ENCODE measurements at regions not wholly inside any gene's neighbourhood (a gene's known extent, or its start where the extent isn't known, plus 50 kb on each side); places are given as distances from the start of the nearest gene placed in this dataset.

GRCh38 chr3:104723000-104723399, 643.7 kb upstream of the ALCAM start:
- no peak for DNase-seq (ENCODE audit: low read depth in 3 of 3)

- no peak for DNase-seq (ENCODE audit: low read depth in 3 of 3)
Observed at GRCh38 chr3:104731074-104731473, 635.6 kb upstream of the ALCAM start.

DNA sequence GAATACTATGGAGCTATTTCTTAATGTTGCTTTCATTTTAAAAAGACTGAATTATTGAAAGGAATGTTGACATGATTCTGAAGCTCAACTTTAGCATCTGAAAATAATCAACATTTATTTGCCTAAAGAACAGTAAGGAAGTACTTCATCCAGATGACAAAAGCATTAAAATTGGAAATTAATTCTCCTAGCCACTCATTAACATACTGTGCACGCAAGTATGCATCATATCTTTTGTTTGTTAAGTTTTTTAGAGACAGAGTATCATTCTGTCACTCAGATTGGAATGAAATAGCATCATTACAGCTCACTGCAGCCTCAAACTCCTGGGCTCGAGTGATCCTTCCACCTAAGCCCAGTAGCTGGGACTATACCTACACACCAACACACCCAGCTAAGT, 632.1 kb upstream of the ALCAM start:
- DNase-seq (ENCODE audit: low read depth in 3 of 3), result no peak

GRCh38 chr3:104735691-104736090, 631.0 kb upstream of the ALCAM start:
- no peak for DNase-seq (ENCODE audit: low read depth in 3 of 3)

GRCh38 chr3:104738271-104738670, 628.4 kb upstream of the ALCAM start:
- no peak for DNase-seq (ENCODE audit: low read depth in 3 of 3)

- DNase-seq (ENCODE audit: low read depth in 3 of 3), result no peak
Observed at GRCh38 chr3:104740874-104741379, 625.8 kb upstream of the ALCAM start.

GRCh38 chr3:104742044-104742443, 624.7 kb upstream of the ALCAM start:
- no peak for DNase-seq (ENCODE audit: low read depth in 3 of 3)

GRCh38 chr3:104745313-104745712, 621.4 kb upstream of the ALCAM start:
- DNase-seq (ENCODE audit: low read depth in 3 of 3), result no peak

- DNase-seq (ENCODE audit: low read depth in 3 of 3), result no peak
Observed at GRCh38 chr3:104746056-104746455, 620.7 kb upstream of the ALCAM start.

- DNase-seq (ENCODE audit: low read depth in 3 of 3), result no peak
Observed at GRCh38 chr3:104750581-104750980, 616.1 kb upstream of the ALCAM start.

DNA sequence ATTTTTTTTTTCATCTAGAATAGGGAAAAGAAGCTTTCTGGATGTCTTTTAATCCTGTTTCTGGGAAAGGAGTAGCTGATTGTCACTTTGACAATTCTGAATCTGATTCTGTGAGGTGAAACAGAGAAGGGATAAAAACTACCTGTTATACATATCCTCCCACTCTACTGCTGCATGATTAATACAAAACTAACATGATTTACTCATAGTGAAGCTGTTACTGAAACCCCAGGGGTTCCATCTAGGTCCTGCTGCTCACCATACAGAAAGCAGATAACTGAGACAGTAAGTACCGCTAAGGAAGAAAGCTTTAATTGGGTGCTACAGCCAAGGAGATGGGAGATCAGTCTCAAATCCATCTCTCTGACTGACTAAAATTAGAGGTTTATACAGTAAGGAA, 610.9 kb upstream of the ALCAM start:
- no peak for DNase-seq (ENCODE audit: low read depth in 3 of 3)

- DNase-seq (ENCODE audit: low read depth in 3 of 3), result no peak
Observed at GRCh38 chr3:104763007-104763406, 603.7 kb upstream of the ALCAM start.

- no peak for DNase-seq (ENCODE audit: low read depth in 3 of 3)
Observed at GRCh38 chr3:104764496-104764895, 602.2 kb upstream of the ALCAM start.

DNA sequence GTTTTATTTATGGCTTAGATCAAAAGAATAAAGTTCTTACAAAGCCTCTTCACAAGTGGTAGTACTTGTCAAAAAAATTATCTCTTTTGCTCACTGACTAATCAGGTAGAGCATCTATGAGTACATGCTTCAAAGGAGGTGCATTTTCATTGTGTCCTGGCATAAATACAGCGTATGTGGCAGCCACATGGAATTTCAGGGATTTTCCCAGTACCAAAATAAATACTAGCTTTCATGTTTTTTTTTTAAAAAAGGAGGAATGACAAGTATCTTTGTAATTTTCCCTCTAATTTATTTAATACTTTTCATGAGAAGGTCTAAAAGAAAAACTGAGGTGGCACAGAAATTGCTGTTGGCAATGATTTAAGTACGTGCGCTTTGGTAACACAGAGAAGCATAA, 597.8 kb upstream of the ALCAM start:
- no peak for DNase-seq (ENCODE audit: low read depth in 3 of 3)

- DNase-seq (ENCODE audit: low read depth in 3 of 3), result no peak
Observed at GRCh38 chr3:104779324-104779723, 587.4 kb upstream of the ALCAM start.

DNA sequence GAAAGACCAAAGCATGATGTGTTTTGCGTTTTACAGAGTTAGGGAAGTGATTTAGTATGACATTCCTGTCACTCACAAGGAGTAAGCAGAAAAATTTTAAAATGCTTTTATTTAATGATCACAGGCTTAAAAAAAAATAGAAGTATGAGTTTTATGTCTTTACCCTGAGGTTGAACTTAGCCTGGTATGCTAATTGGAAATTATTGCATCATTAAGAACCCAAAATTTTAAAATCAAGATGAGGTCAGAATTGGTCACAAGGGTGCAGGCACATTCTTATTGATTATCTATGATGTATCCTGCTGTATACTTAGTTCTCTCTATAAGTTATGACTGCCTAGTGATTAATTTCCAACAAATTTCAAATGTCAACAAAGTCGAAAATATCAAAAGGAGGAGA, 585.6 kb upstream of the ALCAM start:
- no peak for DNase-seq (ENCODE audit: low read depth in 3 of 3)

DNA sequence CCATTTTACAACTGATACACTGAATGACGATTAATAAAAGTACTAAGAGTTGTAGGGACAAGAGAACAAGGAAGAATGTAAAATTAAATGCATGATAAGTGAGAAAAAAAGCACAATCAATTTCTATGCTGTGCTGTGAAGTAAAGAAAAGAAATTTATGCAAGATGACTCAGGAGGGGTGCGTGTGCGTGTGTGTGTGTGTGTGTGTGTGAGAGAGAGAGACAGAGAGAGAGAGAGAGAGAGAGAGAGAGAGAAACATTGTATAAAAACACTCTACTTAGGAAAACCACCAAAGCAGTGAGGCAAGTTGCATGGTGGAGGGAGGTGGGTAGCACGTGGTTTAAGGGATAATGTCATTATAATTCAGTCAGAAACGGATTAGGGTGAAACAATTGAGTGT, 580.8 kb upstream of the ALCAM start:
- DNase-seq (ENCODE audit: low read depth in 3 of 3), result no peak

DNA sequence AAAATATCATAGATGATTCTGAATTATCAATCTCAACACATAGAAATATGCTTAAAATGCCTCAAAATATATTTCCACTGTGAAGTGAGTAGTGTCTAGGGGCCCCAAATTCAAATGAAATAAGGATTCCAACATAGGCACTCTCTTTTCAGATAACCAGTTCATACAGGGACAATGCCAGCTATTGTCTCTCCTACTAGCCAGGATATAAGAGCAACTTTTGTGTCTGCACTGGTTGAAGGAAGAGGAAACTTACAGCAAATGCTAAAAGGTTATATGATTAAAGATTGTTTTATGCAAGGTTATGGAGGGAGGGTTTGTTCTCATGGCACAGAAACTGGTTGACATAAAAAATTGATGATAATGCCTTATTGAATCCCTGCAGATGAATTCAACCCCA, 579.4 kb upstream of the ALCAM start:
- DNase-seq (ENCODE audit: low read depth in 3 of 3), result no peak

- no peak for DNase-seq (ENCODE audit: low read depth in 3 of 3)
Observed at GRCh38 chr3:104788807-104789206, 577.9 kb upstream of the ALCAM start.

- DNase-seq (ENCODE audit: low read depth in 3 of 3), result no peak
Observed at GRCh38 chr3:104791331-104791730, 575.4 kb upstream of the ALCAM start.

DNA sequence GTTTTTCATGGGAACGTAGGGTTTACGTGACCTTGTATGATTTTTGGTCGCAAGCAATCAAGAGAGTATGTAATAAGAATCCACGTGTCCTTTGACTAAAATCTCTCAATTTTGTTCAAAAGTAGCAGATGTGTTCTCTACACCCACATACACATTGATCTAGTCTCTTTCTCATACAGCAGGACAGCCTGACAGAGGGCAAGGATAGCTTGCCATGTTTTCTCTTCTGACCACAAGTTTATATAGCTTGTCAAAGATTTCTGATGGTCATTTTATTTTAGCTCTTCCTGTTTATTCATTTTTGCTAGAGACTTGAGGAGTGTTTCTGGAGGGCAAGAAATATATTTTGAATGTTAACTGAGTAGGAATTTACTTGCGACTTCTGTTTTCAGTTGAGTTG, 570.2 kb upstream of the ALCAM start:
- DNase-seq (ENCODE audit: low read depth in 3 of 3), result no peak

DNA sequence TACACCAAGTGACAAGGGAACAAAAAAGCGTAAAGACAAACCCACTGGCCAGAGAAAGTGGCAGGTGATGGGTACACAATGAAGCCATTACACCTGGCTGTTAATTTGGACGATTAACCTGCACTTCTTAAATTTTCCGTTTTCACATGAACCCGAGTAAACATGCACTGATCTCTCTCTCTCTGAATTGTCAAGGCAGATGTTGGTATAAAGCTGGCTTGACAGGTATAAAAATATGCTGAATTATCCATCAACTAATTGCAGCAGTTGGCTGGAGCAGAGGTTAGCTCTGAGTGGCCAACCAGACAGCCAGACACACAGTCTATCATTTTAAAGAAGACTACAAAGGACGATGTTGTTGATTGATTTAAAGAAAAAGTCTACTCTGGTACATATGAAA, 561.7 kb upstream of the ALCAM start:
- DNase-seq (ENCODE audit: low read depth in 3 of 3), result no peak

DNA sequence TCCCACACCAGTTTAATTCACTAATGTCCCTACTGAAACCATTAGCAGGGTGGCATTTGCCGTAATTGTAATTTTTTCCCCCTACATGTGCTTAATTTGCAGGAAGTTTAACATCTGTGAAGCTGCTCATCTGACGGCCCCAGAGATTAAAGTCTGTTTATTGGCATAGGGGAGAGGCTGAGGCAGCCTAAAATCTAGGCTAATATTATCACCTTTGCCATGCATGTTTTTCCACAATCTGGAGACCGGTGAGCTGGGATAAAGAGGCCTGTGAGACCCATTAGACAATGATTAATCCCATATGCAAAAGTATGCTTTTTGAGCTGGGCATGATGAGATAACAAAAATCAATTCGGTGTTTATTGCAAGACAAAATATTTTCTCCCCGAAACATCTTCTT, 561.2 kb upstream of the ALCAM start:
- no peak for DNase-seq (ENCODE audit: low read depth in 3 of 3)

DNA sequence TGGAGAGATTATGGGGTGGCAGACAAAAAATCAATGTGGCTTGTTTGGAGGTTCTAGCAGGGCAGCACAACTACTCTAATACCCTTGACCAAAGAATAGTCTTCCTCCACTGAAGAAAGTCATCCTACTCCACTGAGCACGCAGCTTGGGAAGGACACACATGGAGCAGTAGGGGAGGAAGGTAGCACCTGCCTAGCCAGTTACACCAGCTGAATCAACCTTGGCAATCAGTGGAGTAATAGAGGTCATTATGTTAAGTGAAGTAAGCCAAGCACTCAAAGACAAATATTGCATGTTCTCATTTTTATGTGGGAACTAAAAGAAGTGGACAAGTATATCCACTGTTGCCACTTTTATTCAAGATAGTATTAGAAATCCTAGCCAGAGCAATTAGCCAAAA, 555.8 kb upstream of the ALCAM start:
- no peak for DNase-seq (ENCODE audit: low read depth in 3 of 3)

DNA sequence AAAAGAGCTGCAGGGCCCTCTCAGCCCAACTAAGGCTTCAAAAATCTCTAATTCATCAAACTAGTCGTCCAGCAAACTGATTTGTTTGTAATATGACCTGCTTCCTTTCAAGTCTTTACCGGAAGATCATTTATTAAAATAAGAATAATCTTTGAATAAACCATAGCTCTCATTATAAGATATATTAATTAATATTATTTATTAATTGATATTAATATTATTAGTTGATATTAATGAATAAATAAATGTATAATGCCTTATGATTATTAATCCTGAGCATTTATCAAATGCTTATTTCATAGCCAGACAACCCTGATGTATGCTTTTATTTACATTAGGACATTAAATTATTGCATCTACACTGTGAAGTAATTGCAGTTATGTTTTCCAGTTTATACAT, 550.7 kb upstream of the ALCAM start:
- no peak for DNase-seq (ENCODE audit: low read depth in 3 of 3)

All from stimulated activated CD4-positive, alpha-beta T cell treated with anti-CD3 and anti-CD28 coated beads, TNF-alpha, amount 100 ng/mL, for 48 hours (primary cell).